ENCODE measurements at regions not wholly inside any gene's neighbourhood (a gene's known extent, or its start where the extent isn't known, plus 50 kb on each side); places are given as distances from the start of the nearest gene placed in this dataset.

DNA sequence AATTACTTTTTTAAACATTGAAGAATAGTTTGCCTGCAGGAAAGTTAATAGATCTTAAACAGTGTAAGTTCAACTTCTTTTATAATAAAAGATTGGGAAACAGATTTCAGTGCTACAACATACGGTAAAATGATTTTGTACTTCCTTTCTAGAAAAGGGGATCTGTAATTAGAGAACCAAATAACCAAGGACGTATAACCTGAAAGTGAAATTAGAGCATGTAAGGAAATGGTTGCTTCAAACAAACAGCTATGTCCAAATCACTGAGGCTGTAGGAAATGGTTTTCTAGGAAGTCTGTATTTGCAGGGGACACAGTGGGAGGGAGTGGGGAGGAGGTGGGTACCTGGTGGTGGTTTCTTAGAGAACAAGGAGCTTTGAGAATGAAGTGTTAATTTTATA is 57.9 kb upstream of the EXOC6 start:
- TF ChIP-seq CTCF (IDR thresholded peaks at IDR 0.05) (no peak), POLR2A (IDR thresholded peaks at IDR 0.05) (no peak)

Data from transverse colon (tissue), 3 donors.